ENCODE measurements at regions not wholly inside any gene's neighbourhood (a gene's known extent, or its start where the extent isn't known, plus 50 kb on each side); places are given as distances from the start of the nearest gene placed in this dataset.

- no peak overlapping the region for H3K27ac ChIP-seq
- no peak overlapping the region for H3K4me3 ChIP-seq
- TF ChIP-seq CTCF (IDR thresholded peaks at IDR 0.05): no peak
- DNase-seq (ENCODE audit: low spot score): no peak
Observed at GRCh38 chr18:10367836-10368235, 86.6 kb upstream of the APCDD1 start.

- TF ChIP-seq CTCF (IDR thresholded peaks at IDR 0.05): no peak
- Histone ChIP-seq H3K4me3 (no peak overlapping the region), H3K27ac (no peak overlapping the region)
- no peak for DNase-seq (ENCODE audit: low spot score)
Observed at GRCh38 chr18:10368456-10369453, 85.7 kb upstream of the APCDD1 start.

GRCh38 chr18:10370716-10371115 is 83.7 kb upstream of the APCDD1 start:
- Histone ChIP-seq H3K27ac (no peak overlapping the region), H3K4me3 (no peak overlapping the region)
- no peak for DNase-seq (ENCODE audit: low spot score)
- TF ChIP-seq CTCF (IDR thresholded peaks at IDR 0.05): no peak

GRCh38 chr18:10371165-10371564 is 83.3 kb upstream of the APCDD1 start:
- Histone ChIP-seq H3K27ac (no peak overlapping the region), H3K4me3 (no peak overlapping the region)
- no peak for DNase-seq (ENCODE audit: low spot score)
- TF ChIP-seq CTCF (IDR thresholded peaks at IDR 0.05): no peak

GRCh38 chr18:10374195-10374594 is 80.2 kb upstream of the APCDD1 start:
- Histone ChIP-seq H3K27ac (no peak overlapping the region), H3K4me3 (no peak overlapping the region)
- no peak for DNase-seq (ENCODE audit: low spot score)
- TF ChIP-seq CTCF (IDR thresholded peaks at IDR 0.05): no peak

GRCh38 chr18:10374636-10375293 is 79.7 kb upstream of the APCDD1 start:
- Histone ChIP-seq H3K4me3 (no peak overlapping the region), H3K27ac (no peak overlapping the region)
- no peak for TF ChIP-seq CTCF (IDR thresholded peaks at IDR 0.05)
- DNase-seq (ENCODE audit: low spot score): no peak
